NB4 (cell line): ENCODE measurements at regions not wholly inside any gene's neighbourhood (a gene's known extent, or its start where the extent isn't known, plus 50 kb on each side); places are given as distances from the start of the nearest gene placed in this dataset.

Experiments used
- DNase-seq: peaks from one replicate; pipeline ENCODE4 v3.0.0; 2010; ENCODE audit warnings: low read depth
- H3K4me3 ChIP-seq: one replicate; pipeline ENCODE4 v1.5.1; 2011; ENCODE audit warnings: mild to moderate bottlenecking, low read depth, low read length, moderate library complexity
- MYC ChIP-seq: IDR thresholded peaks from 2 replicates; pipeline ENCODE4 v1.6.1; 2011; ENCODE audit warnings: low read depth, low read length
- POLR2A ChIP-seq: IDR thresholded peaks from 2 replicates; pipeline ENCODE4 v1.6.1; 2011; ENCODE audit warnings: mild to moderate bottlenecking; ENCODE audit not compliant: insufficient read length; ENCODE audit errors: extremely low read depth
- TF ChIP-seq, protein P1 (sequence below): IDR thresholded peaks from 2 replicates; pipeline ENCODE4 v1.6.1; 2011; ENCODE audit warnings: low read depth, low read length
- TF ChIP-seq, protein P2 (sequence below): IDR thresholded peaks from one replicate; pipeline ENCODE4 v1.5.1; 2012; ENCODE audit warnings: low read depth, low read length

DNA sequence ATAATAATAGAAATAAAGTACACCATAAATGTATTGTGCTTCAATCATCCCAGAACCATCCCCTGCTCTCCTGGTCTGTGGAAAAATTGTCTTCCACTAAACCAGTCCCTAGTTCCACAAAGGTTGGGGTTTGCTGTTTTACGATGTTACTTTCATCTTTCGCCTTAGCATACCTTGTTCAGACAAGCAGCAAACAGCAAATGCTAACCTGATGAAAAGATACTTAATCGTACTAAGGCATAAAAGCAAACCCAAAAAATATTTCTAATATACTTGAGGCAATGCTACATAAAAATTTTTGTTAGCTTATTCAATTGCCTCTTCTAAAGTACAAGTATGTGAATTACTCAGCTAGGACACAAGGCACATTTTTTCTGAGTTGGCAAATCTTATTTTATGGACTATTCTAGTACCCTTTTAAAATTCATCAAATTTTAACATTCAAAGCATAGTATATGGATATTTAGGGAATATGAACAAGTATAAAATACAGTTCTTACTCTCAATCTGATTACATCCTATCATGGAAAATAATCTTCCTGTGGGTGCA lies 97.1 kb upstream of the PLEKHG7 start:
- TF ChIP-seq, protein P1, sequence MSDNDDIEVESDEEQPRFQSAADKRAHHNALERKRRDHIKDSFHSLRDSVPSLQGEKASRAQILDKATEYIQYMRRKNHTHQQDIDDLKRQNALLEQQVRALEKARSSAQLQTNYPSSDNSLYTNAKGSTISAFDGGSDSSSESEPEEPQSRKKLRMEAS: no peak
- TF ChIP-seq, protein P2, sequence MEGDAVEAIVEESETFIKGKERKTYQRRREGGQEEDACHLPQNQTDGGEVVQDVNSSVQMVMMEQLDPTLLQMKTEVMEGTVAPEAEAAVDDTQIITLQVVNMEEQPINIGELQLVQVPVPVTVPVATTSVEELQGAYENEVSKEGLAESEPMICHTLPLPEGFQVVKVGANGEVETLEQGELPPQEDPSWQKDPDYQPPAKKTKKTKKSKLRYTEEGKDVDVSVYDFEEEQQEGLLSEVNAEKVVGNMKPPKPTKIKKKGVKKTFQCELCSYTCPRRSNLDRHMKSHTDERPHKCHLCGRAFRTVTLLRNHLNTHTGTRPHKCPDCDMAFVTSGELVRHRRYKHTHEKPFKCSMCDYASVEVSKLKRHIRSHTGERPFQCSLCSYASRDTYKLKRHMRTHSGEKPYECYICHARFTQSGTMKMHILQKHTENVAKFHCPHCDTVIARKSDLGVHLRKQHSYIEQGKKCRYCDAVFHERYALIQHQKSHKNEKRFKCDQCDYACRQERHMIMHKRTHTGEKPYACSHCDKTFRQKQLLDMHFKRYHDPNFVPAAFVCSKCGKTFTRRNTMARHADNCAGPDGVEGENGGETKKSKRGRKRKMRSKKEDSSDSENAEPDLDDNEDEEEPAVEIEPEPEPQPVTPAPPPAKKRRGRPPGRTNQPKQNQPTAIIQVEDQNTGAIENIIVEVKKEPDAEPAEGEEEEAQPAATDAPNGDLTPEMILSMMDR: no peak
- no peak for TF ChIP-seq MYC
- no peak for TF ChIP-seq POLR2A
- H3K4me3 ChIP-seq: no peak overlapping the region
- DNase-seq: no peak

DNA sequence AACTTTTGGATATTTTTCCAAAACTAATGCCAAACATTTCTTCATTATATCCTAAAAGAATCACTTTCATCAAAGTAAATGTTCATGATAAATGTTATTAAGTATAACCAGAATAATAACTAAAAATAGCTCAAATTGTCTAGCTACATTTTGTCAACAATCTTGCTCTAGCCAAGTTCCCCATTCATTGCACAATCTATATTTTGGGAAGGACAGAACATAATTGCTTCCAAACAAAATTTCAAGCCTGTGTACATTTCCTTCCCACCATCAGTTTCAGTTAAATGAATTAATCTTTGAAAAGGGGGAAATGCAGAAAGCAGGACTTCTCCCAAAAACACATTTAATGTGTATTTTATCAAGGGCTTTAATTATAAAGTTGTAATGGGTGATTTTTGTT lies 98.0 kb upstream of the PLEKHG7 start:
- no peak for DNase-seq
- no peak overlapping the region for H3K4me3 ChIP-seq
- TF ChIP-seq POLR2A: no peak
- TF ChIP-seq, protein P2: no peak
- TF ChIP-seq, protein P1: no peak
- TF ChIP-seq MYC: no peak

DNA sequence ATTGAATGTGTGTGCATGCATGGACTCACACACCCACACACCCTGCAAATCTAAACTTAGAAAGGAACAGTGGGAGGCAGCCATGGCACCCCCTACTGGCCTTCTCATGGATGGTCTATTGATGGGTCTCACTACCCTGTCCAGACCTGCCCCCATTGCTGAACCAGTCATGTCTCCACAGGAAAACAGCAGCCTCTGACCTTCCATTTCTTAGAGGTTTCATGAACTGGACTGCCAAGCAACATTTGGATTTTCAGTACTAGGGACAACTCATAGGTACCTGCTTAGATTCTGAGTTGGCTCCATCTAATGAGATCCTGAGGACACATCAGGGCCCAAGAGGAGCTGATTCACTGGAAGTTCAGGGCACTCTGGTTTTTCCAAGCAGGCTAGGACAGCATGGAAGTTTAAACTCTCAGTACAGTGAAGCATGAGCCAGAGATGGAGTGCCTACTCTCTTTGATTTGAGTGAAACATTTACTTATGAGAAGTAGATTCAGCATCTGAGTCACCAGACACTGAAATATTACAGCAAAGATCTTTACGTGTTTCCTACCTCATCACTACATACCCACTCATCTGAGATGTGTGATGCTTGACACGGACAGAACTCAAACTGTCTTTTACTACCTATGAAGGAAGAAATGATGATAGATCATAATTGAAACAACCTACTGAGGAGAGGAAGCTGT lies 98.9 kb upstream of the PLEKHG7 start:
- TF ChIP-seq MYC: no peak
- TF ChIP-seq, protein P2: peak; percentile 6
- no peak overlapping the region for H3K4me3 ChIP-seq
- DNase-seq: no peak

DNA sequence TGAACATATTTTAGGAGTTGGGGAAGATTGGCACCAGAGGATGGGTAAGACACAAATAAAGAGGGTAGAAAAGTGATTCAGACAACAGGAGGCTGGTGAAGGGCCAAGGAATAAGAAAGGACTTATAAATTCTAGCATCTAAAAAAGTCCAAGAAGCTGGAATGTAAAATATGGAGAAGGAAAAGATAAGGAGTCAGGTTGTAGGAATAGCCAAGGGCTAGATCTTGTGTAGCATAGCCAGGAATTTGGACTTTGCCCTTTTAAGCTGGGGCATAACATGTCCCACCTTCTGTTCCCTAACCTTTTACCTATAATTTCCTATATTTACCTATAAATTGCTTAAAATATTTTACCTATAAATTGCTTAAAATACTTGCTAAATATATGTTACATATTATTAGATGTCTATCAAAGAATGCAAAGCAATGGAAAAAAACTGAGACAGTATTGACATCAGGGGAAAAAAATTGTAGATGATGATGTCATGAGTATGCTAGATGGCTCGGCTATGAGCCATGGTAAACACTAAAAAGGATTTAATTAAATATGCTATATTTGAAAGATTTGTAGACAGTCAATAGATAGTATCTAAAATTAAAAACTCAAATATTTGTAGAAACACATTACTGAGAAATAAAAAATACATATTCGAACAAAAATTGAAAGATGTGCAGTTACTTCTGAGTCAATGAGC lies 99.7 kb upstream of the PLEKHG7 start:
- TF ChIP-seq, protein P2: no peak
- TF ChIP-seq MYC (no peak), POLR2A (no peak)
- TF ChIP-seq, protein P1: no peak
- no peak overlapping the region for H3K4me3 ChIP-seq
- no peak for DNase-seq

DNA sequence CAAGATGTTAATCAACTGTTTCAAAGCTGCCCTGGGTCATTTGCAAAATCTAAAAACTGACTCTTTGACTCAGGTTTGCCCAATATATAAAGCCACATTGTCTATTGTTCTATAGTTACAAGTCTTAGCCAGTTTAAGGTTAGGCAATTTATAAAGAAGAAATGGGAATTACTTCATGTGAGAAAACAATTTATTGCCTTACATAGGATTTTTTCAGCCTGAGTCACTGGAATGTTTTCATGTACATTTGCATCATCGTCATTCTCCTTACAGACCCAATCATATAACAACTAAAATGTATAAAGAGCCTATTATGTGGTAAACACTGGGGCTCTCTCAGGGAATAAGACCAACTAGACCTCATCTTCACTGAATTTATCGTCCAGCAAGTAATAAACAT lies 100.3 kb upstream of the PLEKHG7 start:
- TF ChIP-seq, protein P1: no peak
- TF ChIP-seq MYC: no peak
- TF ChIP-seq, protein P2: no peak
- no peak for TF ChIP-seq POLR2A
- DNase-seq: no peak
- no peak overlapping the region for H3K4me3 ChIP-seq
